ENCODE measurements at regions not wholly inside any gene's neighbourhood (a gene's known extent, or its start where the extent isn't known, plus 50 kb on each side); places are given as distances from the start of the nearest gene placed in this dataset.
"Not testable (repeated sequence)": the region's sequence is repeated elsewhere in the genome, so short reads cannot be mapped to it uniquely, and the experiment has no call there.

DNA sequence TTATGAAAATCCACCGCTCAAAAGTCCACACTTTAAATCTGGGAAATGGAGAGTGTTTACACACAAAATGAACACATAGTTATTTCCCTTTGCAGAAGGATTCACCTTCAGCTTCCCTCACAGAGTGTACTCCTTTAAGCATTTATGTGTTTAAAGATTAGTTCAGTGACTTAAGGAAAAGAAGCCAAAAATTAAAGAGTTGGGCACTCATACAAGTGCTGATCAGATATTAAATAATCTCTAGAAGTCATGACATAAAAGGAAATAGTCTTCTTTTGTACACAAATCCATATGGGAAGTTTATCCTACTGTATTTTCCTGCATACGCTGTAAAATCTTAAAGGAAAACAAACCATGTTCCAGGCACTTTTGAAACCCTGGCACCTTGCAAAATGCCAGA is 174.2 kb downstream of the LNPK start:
- DNase-seq = no peak

GRCh38 chr2:175824243-175824642 is 177.8 kb downstream of the LNPK start:
- no peak for DNase-seq

DNA sequence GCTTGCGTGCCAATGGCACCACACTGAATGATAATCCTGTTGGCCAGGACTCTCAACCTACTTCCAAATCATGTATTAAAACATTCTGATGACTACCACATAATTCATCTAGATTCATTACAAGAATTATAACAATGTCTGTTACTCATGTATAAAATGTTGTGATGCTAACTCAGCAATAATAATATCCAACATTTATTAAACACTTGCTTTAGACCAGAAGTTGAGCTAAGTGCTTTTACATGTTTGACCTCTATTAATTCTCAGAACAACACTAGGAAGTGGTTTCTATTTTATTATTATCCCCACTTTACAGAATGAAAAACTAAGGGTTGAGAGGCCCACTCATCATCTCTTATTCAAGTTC is 178.4 kb downstream of the LNPK start:
- DNase-seq = no peak

DNA sequence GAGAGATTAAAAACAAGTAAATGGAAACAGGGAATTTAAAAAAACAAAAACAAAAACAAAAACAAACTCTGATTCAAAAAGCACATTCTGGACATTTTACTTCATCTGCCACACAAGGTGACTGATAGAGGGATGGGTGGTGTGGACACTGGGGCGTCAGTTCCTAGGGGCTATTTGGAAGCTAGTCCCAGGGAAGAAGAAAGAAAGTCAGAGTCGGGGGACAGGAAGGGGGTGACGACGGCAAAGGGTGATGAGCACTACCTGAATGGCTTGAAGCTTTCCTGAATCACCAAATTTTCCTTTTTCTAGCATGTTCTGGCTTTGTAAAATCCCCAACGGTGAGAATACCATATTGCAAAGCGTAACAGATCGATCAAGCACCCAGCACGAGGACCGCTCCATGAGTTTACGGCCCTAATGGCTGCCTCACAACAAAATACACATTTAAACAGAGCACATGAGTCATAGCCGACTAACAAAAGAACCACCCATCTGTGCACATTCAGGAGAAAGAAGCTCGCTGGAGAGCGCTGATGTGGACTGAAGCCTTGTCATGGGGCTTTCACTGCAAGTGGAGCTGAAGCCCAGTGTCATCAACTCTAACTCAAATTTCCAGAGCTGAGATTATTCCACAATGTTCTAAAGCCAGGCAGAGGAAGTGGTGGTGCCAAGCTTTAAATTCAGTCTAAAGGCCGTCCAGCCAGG is 178.9 kb downstream of the LNPK start:
- DNase-seq = no peak

GRCh38 chr2:175817221-175817620 is 184.8 kb downstream of the LNPK start:
- no peak for DNase-seq

DNA sequence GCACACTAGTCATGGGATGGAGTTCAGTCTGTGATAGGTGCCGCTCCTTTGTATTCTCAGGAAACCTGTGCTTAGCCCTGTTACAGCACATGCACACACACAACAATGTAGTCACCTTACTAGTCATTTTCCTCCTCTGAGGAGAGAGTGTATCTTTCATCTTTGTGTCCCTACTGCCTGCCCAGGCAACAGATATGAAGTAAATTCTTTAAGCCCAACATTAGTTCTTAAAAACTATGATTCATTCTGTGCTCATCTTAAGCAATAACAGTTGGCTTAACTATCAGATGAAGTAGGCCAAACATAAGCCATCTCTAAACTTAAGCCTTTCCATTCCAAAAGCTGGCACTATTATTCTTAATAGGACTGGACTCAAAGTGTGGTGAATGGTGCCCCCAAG is 186.5 kb downstream of the LNPK start:
- no peak for DNase-seq

GRCh38 chr2:175811971-175812370 is 190.1 kb downstream of the LNPK start:
- no peak for DNase-seq

DNA sequence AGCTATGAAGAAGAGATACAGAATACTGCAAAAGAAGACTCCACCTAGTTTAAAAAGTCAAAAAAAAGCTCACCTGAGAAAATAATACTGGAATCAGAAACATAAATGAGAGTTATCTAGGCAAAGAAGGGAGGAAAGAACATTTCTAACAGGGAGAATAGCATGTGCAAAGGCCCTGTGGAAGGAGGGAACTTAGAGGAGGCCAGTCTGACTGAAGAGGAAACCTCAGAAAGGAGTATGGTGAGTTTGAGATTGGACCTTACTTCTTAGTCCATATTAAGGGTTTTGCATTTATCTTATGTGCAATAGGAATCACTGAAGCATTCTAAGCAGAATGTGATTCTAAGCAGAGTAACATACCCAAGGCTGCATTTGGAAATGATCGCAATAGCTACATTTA is 193.2 kb downstream of the LNPK start:
- no peak for DNase-seq

DNA sequence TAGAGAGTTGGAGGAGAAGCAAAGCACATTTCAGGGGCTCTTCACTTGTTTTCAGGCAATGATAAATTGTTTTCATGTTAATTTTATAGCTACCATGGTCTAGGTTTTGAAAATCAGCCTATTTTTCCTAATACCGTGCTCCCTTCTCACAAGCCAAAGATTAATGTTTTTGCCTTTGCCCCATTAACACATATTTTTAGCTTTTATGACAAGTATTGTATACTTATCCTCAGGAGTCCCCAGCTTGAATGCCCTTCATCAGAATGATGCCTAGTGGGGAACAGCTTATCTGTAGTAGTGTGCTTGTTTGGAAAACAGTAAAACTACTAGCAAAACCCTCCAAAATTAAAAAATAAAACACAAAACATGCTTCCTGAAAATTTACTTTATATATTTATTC is 194.0 kb downstream of the LNPK start:
- no peak for DNase-seq

DNA sequence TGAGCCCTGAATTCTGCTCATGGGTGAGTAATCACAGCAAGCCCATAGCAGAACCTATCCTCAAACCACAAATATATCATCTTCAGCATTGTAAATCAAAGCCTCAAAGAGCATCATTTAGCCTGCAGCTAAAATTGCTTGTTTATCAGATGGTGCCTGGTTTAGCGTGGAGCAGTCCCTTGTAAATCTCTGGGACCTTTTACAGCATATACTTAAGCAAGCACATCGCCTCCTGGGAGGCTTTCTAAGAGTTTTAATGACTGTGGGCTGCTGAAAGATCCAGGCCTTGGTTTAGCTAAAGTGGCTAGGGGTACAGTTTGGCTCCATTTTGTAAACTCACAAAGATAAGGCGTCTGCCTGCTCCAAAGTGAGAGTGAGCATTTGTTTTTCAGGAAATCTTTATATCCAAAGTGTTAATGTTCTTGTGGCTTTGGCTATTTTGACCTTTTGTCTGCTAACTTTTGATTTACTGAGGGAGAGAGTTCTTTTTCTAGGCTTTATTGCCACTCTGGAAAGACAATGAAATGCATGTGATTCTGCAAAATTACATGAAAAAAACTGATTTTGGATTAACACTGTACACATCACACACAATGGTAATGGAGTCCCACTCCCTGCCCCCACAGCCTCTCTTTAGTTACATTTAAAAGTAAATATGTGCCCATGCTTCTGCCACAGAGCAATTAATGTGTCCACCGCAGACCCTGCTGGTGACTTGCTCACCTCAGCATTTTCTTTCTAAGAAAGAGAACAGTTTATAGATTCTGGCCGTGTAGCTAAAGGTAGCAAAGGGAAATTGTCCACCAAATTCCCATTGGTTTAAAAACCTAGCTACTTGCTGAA is 194.8 kb downstream of the LNPK start:
- no peak for DNase-seq

- no peak for DNase-seq
Observed at GRCh38 chr2:175806570-175806969, 195.5 kb downstream of the LNPK start.

GRCh38 chr2:175806125-175806490 is 196.0 kb downstream of the LNPK start:
- DNase-seq = no peak

- DNase-seq = no peak
Observed at GRCh38 chr2:175805442-175806124, 196.5 kb downstream of the LNPK start.

GRCh38 chr2:175804122-175804521 is 197.9 kb downstream of the LNPK start:
- no peak for DNase-seq

GRCh38 chr2:175796422-175796821 is 205.6 kb downstream of the LNPK start:
- not testable (repeated sequence) for DNase-seq

DNA sequence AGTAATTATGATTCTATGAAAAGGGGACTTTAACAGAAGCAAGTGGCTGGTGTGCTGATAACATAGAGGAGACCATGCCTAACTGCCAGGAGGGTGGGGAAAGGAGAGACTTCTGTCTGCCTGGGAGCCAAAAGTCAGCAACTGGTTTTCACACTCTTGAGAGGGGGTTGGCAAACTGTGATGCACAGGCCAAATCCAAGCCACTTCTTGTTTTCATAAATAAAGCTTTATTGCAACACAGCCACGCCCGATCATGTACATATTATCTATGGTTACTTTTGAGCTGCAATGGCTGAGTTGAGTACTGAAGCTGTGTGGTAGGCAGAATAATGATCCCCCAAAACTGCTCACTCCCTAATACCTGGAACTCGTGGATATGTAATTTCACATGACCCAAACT is 208.4 kb downstream of the LNPK start:
- no peak for DNase-seq

- DNase-seq = no peak
Observed at GRCh38 chr2:175792881-175793280, 209.2 kb downstream of the LNPK start.

- no peak for DNase-seq
Observed at GRCh38 chr2:175792199-175792598, 209.9 kb downstream of the LNPK start.

DNA sequence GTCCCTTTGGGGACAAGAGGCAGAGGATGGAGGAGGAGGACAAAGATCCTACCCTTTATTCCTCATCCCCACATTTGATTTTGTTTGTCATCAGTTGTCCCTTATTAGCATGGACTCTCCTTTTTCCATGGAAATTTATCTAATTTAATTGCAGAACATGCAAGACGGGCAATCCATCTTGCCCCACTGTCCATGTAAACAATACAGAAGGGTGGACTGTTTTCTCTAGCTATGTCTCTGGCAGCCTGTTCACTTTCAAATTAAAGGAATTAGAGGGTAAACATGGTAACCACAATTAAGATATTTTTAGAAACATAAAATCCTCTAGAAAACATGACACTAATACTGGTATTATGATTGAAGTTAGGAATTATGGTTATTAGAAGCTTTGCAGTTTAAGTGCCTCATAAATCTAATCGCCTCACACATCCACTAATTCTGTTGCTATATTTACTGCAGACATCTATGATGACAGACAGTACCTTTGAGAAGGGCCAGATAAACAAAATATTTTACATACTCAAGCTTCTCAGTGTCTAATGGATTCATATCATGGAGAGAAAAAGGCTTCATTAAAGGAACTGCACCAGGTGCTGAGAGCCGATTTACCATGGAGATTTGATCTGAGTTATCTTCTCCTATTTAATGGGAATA is 215.5 kb downstream of the LNPK start:
- DNase-seq = no peak

GRCh38 chr2:175777337-175777736 is 224.7 kb downstream of the LNPK start:
- DNase-seq = not testable (repeated sequence)

GRCh38 chr2:175769200-175769599 is 232.9 kb downstream of the LNPK start:
- DNase-seq = no peak

- DNase-seq = no peak
Observed at GRCh38 chr2:175766880-175767279, 235.2 kb downstream of the LNPK start.

DNA sequence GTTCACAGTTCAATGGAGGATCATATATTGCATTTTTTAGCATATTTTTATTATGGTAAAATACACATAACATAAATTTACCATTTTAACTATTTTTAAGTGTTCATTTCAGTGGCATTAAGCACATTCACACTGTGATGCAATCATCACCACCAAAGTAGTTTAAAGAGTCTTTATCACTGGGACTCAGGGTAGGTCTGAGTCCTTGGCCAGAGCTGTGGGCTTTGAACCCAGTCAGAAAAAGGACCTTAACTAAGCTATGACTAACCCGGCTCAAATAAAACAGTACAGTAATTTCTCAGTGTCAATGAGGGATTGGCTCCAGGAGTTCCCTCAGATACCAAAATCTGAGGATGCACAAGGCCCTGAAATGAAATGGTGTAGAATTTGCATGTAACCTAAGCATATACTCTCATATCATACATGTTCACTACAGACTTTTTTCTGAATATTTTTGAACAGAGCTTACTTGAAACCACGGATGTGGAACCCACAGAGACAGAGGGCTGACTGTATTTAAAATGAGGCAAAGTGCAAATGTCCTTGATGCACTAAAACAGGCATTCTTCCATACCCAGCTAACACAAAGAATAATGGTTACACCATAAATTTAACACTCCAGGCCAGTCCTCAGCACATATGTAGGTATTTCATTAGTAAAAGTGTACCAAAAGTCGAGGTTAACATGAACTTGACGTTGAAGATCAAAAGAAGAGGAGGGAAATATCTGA is 246.2 kb downstream of the LNPK start:
- DNase-seq = no peak

Data from dermis blood vessel endothelial cell (primary cell).